PC-9 (cell line): ENCODE measurements at regions not wholly inside any gene's neighbourhood (a gene's known extent, or its start where the extent isn't known, plus 50 kb on each side); places are given as distances from the start of the nearest gene placed in this dataset.

ENCODE experiments used
- BruUV-seq: library from RNA; stranded (reverse); fragments of 400-500 nt; replicated peaks from 2 replicates; lab custom pipeline; 2021; lab: Mats Ljungman, UMichigan
- CTCF ChIA-PET: fragments of 300-600 bp; sonication (Branson Sonifier 250); formaldehyde crosslinking; loops from one replicate; lab custom pipeline; 2022; ENCODE audit warnings: antibody characterized with exemption; lab: Charles Lee
- POLR2A ChIA-PET: fragments of 300-600 bp; sonication (Branson Sonifier 250); formaldehyde crosslinking; loops from one replicate; lab custom pipeline; 2022; ENCODE audit warnings: antibody characterized with exemption; ENCODE audit not compliant: unreplicated experiment; lab: Charles Lee
- DNase-seq, 2 experiments: peaks; one replicate each; pipeline versions ENCODE4 v3.0.0 to v3.0.0-alpha.2; 2015 to 2022; ENCODE audit warnings: mixed read lengths in 1 of 2
- H2AFZ ChIP-seq: fragments of 200-600 bp; sonication (generic); 2 replicates; pipeline ENCODE4 v1.8.1; 2017; ENCODE audit warnings: antibody characterized with exemption
- H3F3A ChIP-seq: fragments of 200-600 bp; sonication (generic); 2 replicates; pipeline ENCODE4 v1.8.1; 2017; ENCODE audit warnings: antibody characterized with exemption, mild to moderate bottlenecking, low read depth; ENCODE audit not compliant: insufficient read depth
- H3K27ac ChIP-seq: fragments of 200-600 bp; sonication (generic); 2 replicates; pipeline ENCODE4 v1.6.1; 2016; ENCODE audit warnings: mixed run types
- H3K27me3 ChIP-seq: fragments of 200-600 bp; sonication (generic); 2 replicates; pipeline ENCODE4 v1.6.1; 2016; ENCODE audit warnings: low read depth, mixed run types; ENCODE audit not compliant: insufficient read depth
- H3K36me3 ChIP-seq: fragments of 200-600 bp; sonication (generic); 2 replicates; pipeline ENCODE4 v1.6.1; 2016; ENCODE audit warnings: low read depth, mixed run types
- H3K4me1 ChIP-seq: fragments of 200-600 bp; sonication (generic); replicated peaks from 2 replicates; pipeline ENCODE4 v1.6.1; 2016; ENCODE audit warnings: mixed run types; ENCODE audit not compliant: insufficient read depth
- H3K4me2 ChIP-seq: fragments of 200-600 bp; sonication (generic); 2 replicates; pipeline ENCODE4 v1.6.1; 2017; ENCODE audit warnings: mixed run types
- H3K4me3 ChIP-seq: fragments of 200-600 bp; sonication (generic); 2 replicates; pipeline ENCODE4 v1.6.1; 2016; ENCODE audit warnings: mixed run types
- H3K79me2 ChIP-seq: fragments of 200-600 bp; sonication (generic); 2 replicates; pipeline ENCODE4 v1.6.1; 2017; ENCODE audit warnings: low read depth, mixed run types
- H3K9me2 ChIP-seq: fragments of 200-600 bp; sonication (generic); 2 replicates; pipeline ENCODE4 v1.8.1; 2017; ENCODE audit warnings: mild to moderate bottlenecking; ENCODE audit not compliant: insufficient read depth
- H3K9me3 ChIP-seq: fragments of 200-600 bp; sonication (generic); 2 replicates; pipeline ENCODE4 v1.8.1; 2016; ENCODE audit warnings: low read depth; ENCODE audit not compliant: insufficient read depth
- H4K20me1 ChIP-seq: fragments of 200-600 bp; sonication (generic); 2 replicates; pipeline ENCODE4 v1.8.1; 2017; ENCODE audit not compliant: insufficient read depth
- CTCF ChIP-seq: fragments of 200-600 bp; sonication (generic); conservative IDR thresholded peaks from 2 replicates; pipeline ENCODE4 v1.6.1; 2017; ENCODE audit warnings: mixed run types, antibody characterized with exemption, mild to moderate bottlenecking, moderate library complexity
- EZH2 ChIP-seq: fragments of 200-600 bp; sonication (generic); IDR thresholded peaks from 2 replicates; pipeline ENCODE4 v1.8.0; 2017; ENCODE audit warnings: antibody characterized with exemption, low read depth
- intact Hi-C: fragments of 100-400 bp; cut with micrococcal nuclease; formaldehyde crosslinking; loops from one replicate; pipeline ENCODE4 v1.10.0; 2022; ENCODE audit not compliant: unreplicated experiment

- Histone ChIP-seq H3K27ac (no peak overlapping the region), H3K9me3 (no peaks in the 10 kb centered on the region), H3K9me2 (no peaks in the 10 kb centered on the region), H3K36me3 (no peaks in the 10 kb centered on the region), H4K20me1 (no peaks in the 10 kb centered on the region), H2AFZ (no peak overlapping the region), H3K79me2 (no peaks in the 10 kb centered on the region), H3K4me1 (no peaks in the 10 kb centered on the region), H3F3A (no peaks in the 10 kb centered on the region), H3K27me3 (peaks cover 54% of the 10 kb centered on the region), H3K4me2 (no peak overlapping the region), H3K4me3 (no peak overlapping the region)
- intact Hi-C loops = no loop called here
- no TSS peak for BruUV-seq
- ChIA-PET POLR2A (no interaction called here), CTCF (interaction anchor here (0.6 to 1.0 kb wide), 3 partner anchors 18 to 72 kb away, joined by 3 to 8 read pairs (median 5); no protein-coding TSS in a partner anchor)
- DNase-seq = no peak
- no peak for TF ChIP-seq EZH2
- peak; percentile 48 for TF ChIP-seq CTCF
Observed at GRCh38 chr1:18556364-18556763, 74.3 kb upstream of the PAX7 start.

GRCh38 chr1:18557621-18558465 is 72.8 kb upstream of the PAX7 start:
- Histone ChIP-seq H3K4me3 (no peak overlapping the region), H3K9me3 (no peaks in the 10 kb centered on the region), H4K20me1 (no peaks in the 10 kb centered on the region), H3K9me2 (no peaks in the 10 kb centered on the region), H3K36me3 (no peaks in the 10 kb centered on the region), H3F3A (no peaks in the 10 kb centered on the region), H3K27ac (no peak overlapping the region), H3K4me1 (no peaks in the 10 kb centered on the region), H3K4me2 (no peak overlapping the region), H3K79me2 (no peaks in the 10 kb centered on the region), H2AFZ (no peak overlapping the region), H3K27me3 (peaks cover 54% of the 10 kb centered on the region)
- intact Hi-C loops = no loop called here
- no peak for DNase-seq
- BruUV-seq = no TSS peak
- no peak for TF ChIP-seq CTCF
- no peak for TF ChIP-seq EZH2
- CTCF ChIA-PET = interaction anchor here (0.7 kb wide), 1 partner anchor 514 kb away, joined by 3 read pairs; no protein-coding TSS in a partner anchor
- POLR2A ChIA-PET = no interaction called here

- H3K27me3 ChIP-seq = peaks cover 65% of the 10 kb centered on the region
Observed at GRCh38 chr1:18560692-18561091, 70.0 kb upstream of the PAX7 start.

More at GRCh38 chr1:18560692-18561091, 70.0 kb upstream of the PAX7 start:
- H3K79me2 ChIP-seq = no peaks in the 10 kb centered on the region
- H3K4me3 ChIP-seq = no peak overlapping the region
- H3K27ac ChIP-seq = no peak overlapping the region
- intact Hi-C loops = no loop called here
- ChIA-PET CTCF (no interaction called here), POLR2A (no interaction called here)
- no peak for DNase-seq
- no peaks in the 10 kb centered on the region for H3K4me1 ChIP-seq
- no peaks in the 10 kb centered on the region for H3K9me2 ChIP-seq
- no peaks in the 10 kb centered on the region for H3F3A ChIP-seq
- H3K9me3 ChIP-seq = no peaks in the 10 kb centered on the region
- H3K4me2 ChIP-seq = no peak overlapping the region
- H3K36me3 ChIP-seq = no peaks in the 10 kb centered on the region
- H2AFZ ChIP-seq = no peak overlapping the region
- no TSS peak for BruUV-seq
- H4K20me1 ChIP-seq = no peaks in the 10 kb centered on the region
- TF ChIP-seq CTCF = no peak
- TF ChIP-seq EZH2 = no peak
